HEK293T (cell line): ENCODE measurements at regions not wholly inside any gene's neighbourhood (a gene's known extent, or its start where the extent isn't known, plus 50 kb on each side); places are given as distances from the start of the nearest gene placed in this dataset.
"Not testable (repeated sequence)": the region's sequence is repeated elsewhere in the genome, so short reads cannot be mapped to it uniquely, and the experiment has no call there.

Source experiments
- CTCF ChIA-PET: fragments of 350-600 bp; formaldehyde crosslinking; extraction: SDS; loops from one replicate; lab custom pipeline; 2021; ENCODE audit warnings: antibody characterized with exemption, inconsistent platforms; lab: Yijun Ruan, JAX
- POLR2A ChIA-PET: fragments of 350-600 bp; formaldehyde crosslinking; extraction: SDS; loops from one replicate; lab custom pipeline; 2020; ENCODE audit warnings: antibody characterized with exemption, inconsistent platforms; lab: Yijun Ruan, JAX
- DNase-seq: peaks from one replicate; pipeline ENCODE4 v3.0.0; 2012; ENCODE audit warnings: mixed read lengths; ENCODE audit errors: extremely low spot score
- ARNT ChIP-seq: fragments of 450-650 bp; IDR thresholded peaks from 2 replicates; pipeline ENCODE4 v1.6.1; 2017; ENCODE audit warnings: mild to moderate bottlenecking
- BHLHE40 ChIP-seq: fragments of 450-650 bp; IDR thresholded peaks from 2 replicates; pipeline ENCODE4 v1.6.1; 2016; ENCODE audit warnings: mild to moderate bottlenecking, moderate library complexity, borderline replicate concordance
- CTBP1 ChIP-seq: fragments of 450-650 bp; IDR thresholded peaks from 2 replicates; pipeline ENCODE4 v1.6.1; 2016; ENCODE audit warnings: borderline replicate concordance
- ELF4 ChIP-seq: fragments of 450-650 bp; IDR thresholded peaks from 2 replicates; pipeline ENCODE4 v1.6.1; 2017; ENCODE audit warnings: antibody characterized with exemption
- FOXA1 ChIP-seq: fragments of 450-650 bp; IDR thresholded peaks from 2 replicates; pipeline ENCODE4 v1.6.1; 2016; ENCODE audit warnings: mild to moderate bottlenecking
- FOXK2 ChIP-seq: fragments of 450-650 bp; IDR thresholded peaks from 2 replicates; pipeline ENCODE4 v1.6.1; 2016; ENCODE audit warnings: mild to moderate bottlenecking
- FOXM1 ChIP-seq: fragments of 450-650 bp; IDR thresholded peaks from 2 replicates; pipeline ENCODE4 v1.6.1; 2017; ENCODE audit warnings: mild to moderate bottlenecking, borderline replicate concordance
- HDGF ChIP-seq: fragments of 450-650 bp; IDR thresholded peaks from 2 replicates; pipeline ENCODE4 v1.6.1; 2017; ENCODE audit warnings: antibody characterized with exemption, borderline replicate concordance
- L3MBTL2 ChIP-seq: fragments of 450-650 bp; conservative IDR thresholded peaks from 2 replicates; pipeline ENCODE4 v1.6.1; 2016; ENCODE audit warnings: mild to moderate bottlenecking
- LEF1 ChIP-seq: fragments of 450-650 bp; IDR thresholded peaks from 2 replicates; pipeline ENCODE4 v1.6.1; 2017; ENCODE audit warnings: mild to moderate bottlenecking, borderline replicate concordance
- NFRKB ChIP-seq: fragments of 450-650 bp; IDR thresholded peaks from 2 replicates; pipeline ENCODE4 v1.6.1; 2016; ENCODE audit warnings: mild to moderate bottlenecking, moderate library complexity
- PKNOX1 ChIP-seq: fragments of 450-650 bp; IDR thresholded peaks from 2 replicates; pipeline ENCODE4 v1.6.1; 2016
- SP1 ChIP-seq: fragments of 450-650 bp; IDR thresholded peaks from 2 replicates; pipeline ENCODE4 v1.6.1; 2017
- SUZ12 ChIP-seq: fragments of 450-650 bp; IDR thresholded peaks from 2 replicates; pipeline ENCODE4 v1.6.1; 2016; ENCODE audit warnings: mild to moderate bottlenecking
- TARDBP ChIP-seq: fragments of 450-650 bp; IDR thresholded peaks from 2 replicates; pipeline ENCODE4 v1.6.1; 2016
- ZNF384 ChIP-seq: fragments of 450-650 bp; IDR thresholded peaks from 2 replicates; pipeline ENCODE4 v1.6.1; 2016

GRCh38 chr4:159024828-159025227 lies 78.1 kb upstream of the RAPGEF2 start:
- CTCF ChIA-PET, result interaction anchor here (1.0 kb wide), 1 partner anchor 53 kb away, joined by 3 read pairs; no protein-coding TSS in a partner anchor

GRCh38 chr4:159026329-159026728 lies 76.5 kb upstream of the RAPGEF2 start:
- DNase-seq, result no peak
- CTCF ChIA-PET, result no interaction called here
- POLR2A ChIA-PET, result no interaction called here
- TF ChIP-seq LEF1 (no peak), SP1 (no peak), HDGF (no peak), ELF4 (no peak), FOXA1 (no peak), FOXK2 (no peak), TARDBP (no peak), NFRKB (no peak), CTBP1 (no peak), L3MBTL2 (no peak)

More at GRCh38 chr4:159024828-159025227, 78.1 kb upstream of the RAPGEF2 start:
- TF ChIP-seq PKNOX1, result no peak
- DNase-seq, result no peak
- POLR2A ChIA-PET, result no interaction called here

GRCh38 chr4:159027535-159027934 lies 75.3 kb upstream of the RAPGEF2 start:
- DNase-seq, result no peak
- ChIA-PET POLR2A (no interaction called here), CTCF (interaction anchor here (0.7 kb wide), 1 partner anchor 77 kb away, joined by 5 read pairs; no protein-coding TSS in a partner anchor)

GRCh38 chr4:159029481-159029880 lies 73.4 kb upstream of the RAPGEF2 start:
- ChIA-PET POLR2A (no interaction called here), CTCF (no interaction called here)
- no peak for TF ChIP-seq CTBP1
- TF ChIP-seq TARDBP, result no peak
- TF ChIP-seq FOXM1, result no peak
- TF ChIP-seq FOXK2, result no peak
- TF ChIP-seq SUZ12, result no peak
- no peak for TF ChIP-seq SP1
- no peak for TF ChIP-seq ARNT
- no peak for TF ChIP-seq L3MBTL2
- no peak for TF ChIP-seq LEF1
- TF ChIP-seq NFRKB, result no peak
- TF ChIP-seq BHLHE40, result no peak
- no peak for TF ChIP-seq ELF4
- TF ChIP-seq PKNOX1, result no peak
- no peak for TF ChIP-seq ZNF384
- TF ChIP-seq HDGF, result no peak
- TF ChIP-seq FOXA1, result no peak

More at GRCh38 chr4:159027535-159027934, 75.3 kb upstream of the RAPGEF2 start:
- TF ChIP-seq FOXM1 (no peak), ZNF384 (no peak), ARNT (no peak), CTBP1 (no peak), HDGF (no peak), FOXK2 (no peak), BHLHE40 (no peak), LEF1 (no peak), TARDBP (no peak), SUZ12 (no peak), FOXA1 (no peak), NFRKB (no peak), SP1 (no peak)

GRCh38 chr4:159030297-159030696 lies 72.6 kb upstream of the RAPGEF2 start:
- DNase-seq, CTCF ChIA-PET, POLR2A ChIA-PET: not testable (repeated sequence)

More at GRCh38 chr4:159029481-159029880, 73.4 kb upstream of the RAPGEF2 start:
- no peak for DNase-seq

- TF ChIP-seq SUZ12, result no peak
- TF ChIP-seq TARDBP, result no peak
- no peak for TF ChIP-seq FOXM1
- no peak for TF ChIP-seq L3MBTL2
- TF ChIP-seq SP1, result no peak
- TF ChIP-seq LEF1, result no peak
- TF ChIP-seq BHLHE40, result no peak
- no peak for TF ChIP-seq FOXA1
- TF ChIP-seq CTBP1, result no peak
- no peak for TF ChIP-seq HDGF
- TF ChIP-seq ZNF384, result no peak
- no peak for TF ChIP-seq ARNT
- TF ChIP-seq NFRKB, result no peak
- TF ChIP-seq ELF4, result no peak
- no peak for TF ChIP-seq PKNOX1
- no peak for TF ChIP-seq FOXK2
- DNase-seq, result no peak
- ChIA-PET POLR2A (no interaction called here), CTCF (no interaction called here)
Measured at GRCh38 chr4:159035570-159035969, 67.3 kb upstream of the RAPGEF2 start.

- no peak for TF ChIP-seq FOXA1
- no peak for TF ChIP-seq L3MBTL2
- no peak for TF ChIP-seq TARDBP
- TF ChIP-seq BHLHE40, result no peak
- no peak for TF ChIP-seq SP1
- no peak for TF ChIP-seq FOXM1
- no peak for TF ChIP-seq ELF4
- TF ChIP-seq NFRKB, result no peak
- no peak for TF ChIP-seq ZNF384
Measured at GRCh38 chr4:159038536-159038935, 64.3 kb upstream of the RAPGEF2 start.

More at GRCh38 chr4:159038536-159038935, 64.3 kb upstream of the RAPGEF2 start:
- CTCF ChIA-PET, result interaction anchor here (0.6 to 1.0 kb wide), 2 partner anchors 17 to 186 kb away, joined by 4 to 5 read pairs; no protein-coding TSS in a partner anchor
- DNase-seq, result no peak
- POLR2A ChIA-PET, result no interaction called here
